Loucy (cell line): ENCODE measurements at regions not wholly inside any gene's neighbourhood (a gene's known extent, or its start where the extent isn't known, plus 50 kb on each side); places are given as distances from the start of the nearest gene placed in this dataset.

ENCODE experiments used
- H2AFZ ChIP-seq: fragments of 200-600 bp; sonication (generic); 2 replicates; pipeline ENCODE4 v1.6.0; 2016; ENCODE audit warnings: antibody characterized with exemption, mild to moderate bottlenecking, low read length, moderate library complexity
- H3F3A ChIP-seq: fragments of 200-600 bp; 2 replicates; pipeline ENCODE4 v1.6.0; 2016; ENCODE audit warnings: antibody characterized with exemption, low read depth, mild to moderate bottlenecking
- H3K27me3 ChIP-seq: fragments of 200-600 bp; sonication (generic); 2 replicates; pipeline ENCODE4 v1.6.1; 2014; ENCODE audit warnings: low read length, mild to moderate bottlenecking; ENCODE audit not compliant: insufficient read depth, poor library complexity, severe bottlenecking
- H3K36me3 ChIP-seq: fragments of 200-600 bp; sonication (generic); 2 replicates; pipeline ENCODE4 v1.6.1; 2016; ENCODE audit warnings: low read length; ENCODE audit not compliant: insufficient read depth
- H3K4me1 ChIP-seq: fragments of 200-600 bp; sonication (generic); 2 replicates; pipeline ENCODE4 v1.5.1; 2014; ENCODE audit warnings: low read length, mild to moderate bottlenecking; ENCODE audit not compliant: insufficient read depth, poor library complexity, severe bottlenecking
- H3K4me2 ChIP-seq: fragments of 200-600 bp; sonication (generic); 2 replicates; pipeline ENCODE4 v1.6.0; 2014; ENCODE audit warnings: antibody characterized with exemption, low read length, low read depth, mild to moderate bottlenecking; ENCODE audit not compliant: poor library complexity, severe bottlenecking
- H3K4me3 ChIP-seq: fragments of 200-600 bp; sonication (generic); 2 replicates; pipeline ENCODE4 v1.5.1; 2014; ENCODE audit warnings: low read length, mild to moderate bottlenecking, mixed read lengths; ENCODE audit not compliant: poor library complexity, severe bottlenecking
- H3K79me2 ChIP-seq: fragments of 200-600 bp; sonication (generic); 2 replicates; pipeline ENCODE4 v1.6.1; 2014; ENCODE audit warnings: low read length; ENCODE audit not compliant: insufficient read depth
- H3K9ac ChIP-seq: fragments of 200-600 bp; sonication (generic); 2 replicates; pipeline ENCODE4 v1.6.0; 2014; ENCODE audit warnings: mild to moderate bottlenecking, low read depth, low read length, moderate library complexity; ENCODE audit not compliant: poor library complexity, severe bottlenecking
- H3K9me2 ChIP-seq: fragments of 200-600 bp; sonication (generic); replicated peaks from 2 replicates; pipeline ENCODE4 v1.6.1; 2016; ENCODE audit warnings: low read depth, low read length, mixed read lengths
- H3K9me3 ChIP-seq: fragments of 200-600 bp; sonication (generic); 2 replicates; pipeline ENCODE4 v1.6.1; 2014; ENCODE audit warnings: mild to moderate bottlenecking, antibody characterized with exemption, low read length, low read depth; ENCODE audit not compliant: insufficient read depth
- H4K20me1 ChIP-seq: fragments of 200-600 bp; sonication (generic); 2 replicates; pipeline ENCODE4 v1.6.0; 2014; ENCODE audit warnings: antibody characterized with exemption, low read length, mild to moderate bottlenecking; ENCODE audit not compliant: insufficient read depth, poor library complexity, severe bottlenecking
- CTCF ChIP-seq: fragments of 200-600 bp; sonication (generic); conservative IDR thresholded peaks from 2 replicates; pipeline ENCODE4 v1.5.1; 2014; ENCODE audit warnings: mild to moderate bottlenecking, antibody characterized with exemption, low read length
- EZH2phosphoT487 ChIP-seq: fragments of 200-600 bp; IDR thresholded peaks from 2 replicates; pipeline ENCODE4 v1.6.1; 2018; ENCODE audit warnings: antibody characterized with exemption, mild to moderate bottlenecking, moderate library complexity, borderline replicate concordance

DNA sequence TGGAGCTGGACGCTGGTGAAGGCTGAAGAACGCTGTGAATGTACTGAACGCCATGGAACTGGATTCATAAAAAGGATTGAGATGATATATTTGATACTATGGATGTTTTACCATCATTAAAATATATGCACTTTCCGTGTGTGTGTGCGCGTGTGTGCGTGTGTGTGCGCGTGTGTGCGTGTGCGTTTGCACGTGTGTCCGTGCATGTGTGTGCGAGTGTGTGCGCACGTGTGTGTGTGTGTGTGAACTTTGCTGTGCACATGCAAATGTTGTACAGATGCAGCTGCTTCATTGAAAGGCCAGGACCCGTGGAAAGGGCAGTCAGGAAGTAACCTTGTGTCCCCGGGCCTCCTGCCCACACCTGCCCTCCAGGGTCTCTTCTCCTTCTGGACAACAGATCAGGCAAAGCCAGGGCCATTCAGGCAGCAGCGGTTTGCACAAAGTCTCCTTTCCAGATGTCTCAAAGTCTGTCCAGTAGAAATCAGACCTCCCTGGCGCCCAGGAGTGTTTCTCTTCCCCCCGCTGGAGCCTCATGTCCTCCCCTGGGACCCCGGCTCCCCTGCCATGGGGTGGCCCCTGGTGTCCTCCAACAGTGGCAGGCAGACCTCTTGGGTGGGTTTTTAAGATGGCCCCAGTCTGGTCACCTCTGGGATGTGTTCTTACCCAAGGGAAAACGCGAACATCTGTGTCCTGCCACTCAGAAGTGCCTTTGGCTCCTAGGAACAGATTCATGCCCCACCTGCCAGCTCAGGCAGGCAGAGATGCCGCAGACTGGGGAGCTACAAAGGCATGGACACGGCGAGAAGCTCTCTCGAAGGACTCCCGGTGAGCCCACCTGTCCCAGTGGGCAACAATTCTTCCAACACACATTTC is 86.1 kb upstream of the GPC1 start:
- no peaks in the 10 kb centered on the region; the same call in 1 of the 2 replicates for H3K9me3 ChIP-seq
- H3K4me1 ChIP-seq = no peaks in the 10 kb centered on the region
- H3K4me2 ChIP-seq = no peak overlapping the region
- H3K36me3 ChIP-seq = no peaks in the 10 kb centered on the region
- H3K9ac ChIP-seq = no peak overlapping the region
- H3K4me3 ChIP-seq = no peak overlapping the region
- H3K79me2 ChIP-seq = no peaks in the 10 kb centered on the region
- H2AFZ ChIP-seq = no peak overlapping the region
- no peaks in the 10 kb centered on the region for H3F3A ChIP-seq
- H3K27me3 ChIP-seq = no peaks in the 10 kb centered on the region
- no peaks in the 10 kb centered on the region for H4K20me1 ChIP-seq
- TF ChIP-seq EZH2phosphoT487 = no peak
- no peak for TF ChIP-seq CTCF
- H3K9me2 ChIP-seq = no peaks in the 10 kb centered on the region

- no peaks in the 10 kb centered on the region for H3K4me1 ChIP-seq
- H3K4me2 ChIP-seq = no peak overlapping the region
- no peak overlapping the region for H3K9ac ChIP-seq
- no peaks in the 10 kb centered on the region for H3K27me3 ChIP-seq
- H2AFZ ChIP-seq = no peak overlapping the region
- TF ChIP-seq CTCF = no peak
- TF ChIP-seq EZH2phosphoT487 = no peak
- no peaks in the 10 kb centered on the region for H3F3A ChIP-seq
- no peaks in the 10 kb centered on the region for H4K20me1 ChIP-seq
- no peaks in the 10 kb centered on the region for H3K36me3 ChIP-seq
- H3K9me2 ChIP-seq = no peaks in the 10 kb centered on the region
- no peak overlapping the region for H3K4me3 ChIP-seq
- no peaks in the 10 kb centered on the region; the same call in 1 of the 2 replicates for H3K9me3 ChIP-seq
- no peaks in the 10 kb centered on the region for H3K79me2 ChIP-seq
Observed at GRCh38 chr2:240350006-240350355, 85.5 kb upstream of the GPC1 start.

GRCh38 chr2:240350696-240351087 is 84.8 kb upstream of the GPC1 start:
- Histone ChIP-seq H3F3A (no peaks in the 10 kb centered on the region), H3K4me1 (no peaks in the 10 kb centered on the region), H3K4me2 (no peak overlapping the region), H3K27me3 (no peaks in the 10 kb centered on the region), H3K9me2 (no peaks in the 10 kb centered on the region), H2AFZ (no peak overlapping the region), H3K4me3 (no peak overlapping the region), H3K79me2 (no peaks in the 10 kb centered on the region), H4K20me1 (no peaks in the 10 kb centered on the region), H3K36me3 (no peaks in the 10 kb centered on the region), H3K9ac (no peak overlapping the region), H3K9me3 (no peaks in the 10 kb centered on the region; the same call in 1 of the 2 replicates)
- TF ChIP-seq EZH2phosphoT487 (no peak), CTCF (no peak)
